ENCODE measurements at regions not wholly inside any gene's neighbourhood (a gene's known extent, or its start where the extent isn't known, plus 50 kb on each side); places are given as distances from the start of the nearest gene placed in this dataset.

DNA sequence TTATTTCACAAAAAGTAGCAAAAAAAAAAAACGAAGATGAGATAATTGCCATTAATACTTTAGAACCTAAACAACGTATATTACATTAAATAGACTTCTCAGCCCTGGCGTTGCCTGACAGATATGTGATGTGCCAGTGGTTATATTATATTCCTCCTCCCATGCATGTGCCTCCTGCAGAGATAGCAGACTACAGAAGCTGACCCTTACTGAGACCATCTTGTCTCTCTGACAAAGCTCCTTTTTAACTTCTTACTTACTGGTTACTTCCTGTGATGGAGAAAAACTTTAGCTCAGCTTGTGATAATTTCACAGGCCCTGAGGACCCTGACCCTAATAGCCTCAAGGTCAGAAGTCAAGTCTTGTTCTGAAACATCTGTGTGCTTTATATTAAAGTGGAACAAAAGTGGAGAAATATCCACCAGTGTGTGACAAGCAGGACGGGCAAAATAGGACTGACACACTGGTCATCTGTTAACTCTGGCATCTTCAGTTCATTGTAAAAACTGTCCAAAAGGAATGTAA is 80.6 kb upstream of the POU5F2 start:
- TF ChIP-seq TAF1 (IDR thresholded peaks at IDR 0.05; ENCODE audit: borderline replicate concordance, insufficient read depth, low read length) (no peak), FOXP2 (optimal IDR thresholded peaks at IDR 0.05; ENCODE audit: borderline replicate concordance, extremely low read depth, extremely low read length, insufficient read depth) (no peak), SIN3A (IDR thresholded peaks at IDR 0.05; ENCODE audit: borderline replicate concordance, insufficient read depth, low read length) (no peak), POLR2AphosphoS5 (IDR thresholded peaks at IDR 0.05; ENCODE audit: low read depth, low read length) (no peak)
- TF ChIP-seq, protein P1, sequence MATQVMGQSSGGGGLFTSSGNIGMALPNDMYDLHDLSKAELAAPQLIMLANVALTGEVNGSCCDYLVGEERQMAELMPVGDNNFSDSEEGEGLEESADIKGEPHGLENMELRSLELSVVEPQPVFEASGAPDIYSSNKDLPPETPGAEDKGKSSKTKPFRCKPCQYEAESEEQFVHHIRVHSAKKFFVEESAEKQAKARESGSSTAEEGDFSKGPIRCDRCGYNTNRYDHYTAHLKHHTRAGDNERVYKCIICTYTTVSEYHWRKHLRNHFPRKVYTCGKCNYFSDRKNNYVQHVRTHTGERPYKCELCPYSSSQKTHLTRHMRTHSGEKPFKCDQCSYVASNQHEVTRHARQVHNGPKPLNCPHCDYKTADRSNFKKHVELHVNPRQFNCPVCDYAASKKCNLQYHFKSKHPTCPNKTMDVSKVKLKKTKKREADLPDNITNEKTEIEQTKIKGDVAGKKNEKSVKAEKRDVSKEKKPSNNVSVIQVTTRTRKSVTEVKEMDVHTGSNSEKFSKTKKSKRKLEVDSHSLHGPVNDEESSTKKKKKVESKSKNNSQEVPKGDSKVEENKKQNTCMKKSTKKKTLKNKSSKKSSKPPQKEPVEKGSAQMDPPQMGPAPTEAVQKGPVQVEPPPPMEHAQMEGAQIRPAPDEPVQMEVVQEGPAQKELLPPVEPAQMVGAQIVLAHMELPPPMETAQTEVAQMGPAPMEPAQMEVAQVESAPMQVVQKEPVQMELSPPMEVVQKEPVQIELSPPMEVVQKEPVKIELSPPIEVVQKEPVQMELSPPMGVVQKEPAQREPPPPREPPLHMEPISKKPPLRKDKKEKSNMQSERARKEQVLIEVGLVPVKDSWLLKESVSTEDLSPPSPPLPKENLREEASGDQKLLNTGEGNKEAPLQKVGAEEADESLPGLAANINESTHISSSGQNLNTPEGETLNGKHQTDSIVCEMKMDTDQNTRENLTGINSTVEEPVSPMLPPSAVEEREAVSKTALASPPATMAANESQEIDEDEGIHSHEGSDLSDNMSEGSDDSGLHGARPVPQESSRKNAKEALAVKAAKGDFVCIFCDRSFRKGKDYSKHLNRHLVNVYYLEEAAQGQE (IDR thresholded peaks at IDR 0.05; ENCODE audit: insufficient read depth in 1 of 2, low read depth in 2 of 2, low read length in 2 of 2) = no peak

DNA sequence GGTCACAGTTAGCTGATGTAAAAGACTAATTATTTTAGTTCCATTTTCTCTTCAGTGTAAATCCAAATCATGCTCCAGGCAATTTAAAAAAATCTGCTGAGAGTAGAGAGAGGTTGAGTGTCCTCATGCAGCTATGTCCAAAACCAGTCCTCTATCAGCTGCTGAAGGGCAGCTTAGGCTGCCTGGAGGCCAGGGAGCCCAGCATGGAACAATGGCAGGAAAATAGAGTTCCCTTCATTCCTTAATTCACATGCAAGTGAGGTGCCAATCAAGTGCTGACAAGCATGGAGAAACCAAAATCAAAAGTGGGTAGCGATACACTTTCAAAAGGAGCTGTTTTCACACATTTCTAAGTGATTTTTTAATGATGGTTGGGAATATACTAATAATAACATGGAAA is 78.3 kb upstream of the POU5F2 start:
- no peak for TF ChIP-seq FOXP2 (optimal IDR thresholded peaks at IDR 0.05; ENCODE audit: borderline replicate concordance, extremely low read depth, extremely low read length, insufficient read depth)
- TF ChIP-seq, protein P1 (IDR thresholded peaks at IDR 0.05; ENCODE audit: insufficient read depth in 1 of 2, low read depth in 2 of 2, low read length in 2 of 2) = no peak
- TF ChIP-seq POLR2AphosphoS5 (IDR thresholded peaks at IDR 0.05; ENCODE audit: low read depth, low read length) = no peak
- TF ChIP-seq TAF1 (IDR thresholded peaks at IDR 0.05; ENCODE audit: borderline replicate concordance, insufficient read depth, low read length) = no peak
- TF ChIP-seq SIN3A (IDR thresholded peaks at IDR 0.05; ENCODE audit: borderline replicate concordance, insufficient read depth, low read length) = no peak

DNA sequence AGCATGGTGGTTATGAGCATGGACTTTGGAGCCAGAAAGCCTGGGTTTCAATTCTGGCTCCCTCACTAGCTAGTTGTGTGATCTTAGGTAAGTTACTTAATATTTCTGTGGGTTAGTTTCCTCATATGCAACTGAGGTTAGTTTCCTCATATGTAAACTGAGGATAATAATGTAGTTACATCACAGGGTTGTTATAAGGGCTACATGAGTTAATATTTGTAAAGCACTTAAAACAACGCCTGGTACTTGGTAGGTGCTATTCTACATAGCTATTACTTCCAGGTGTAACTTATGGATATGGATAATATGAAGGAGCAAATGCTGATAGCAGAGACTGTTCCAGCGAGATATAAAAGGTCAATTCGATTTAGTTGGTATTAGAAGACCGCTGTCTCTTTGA is 69.4 kb upstream of the POU5F2 start:
- no peak for TF ChIP-seq SIN3A (IDR thresholded peaks at IDR 0.05; ENCODE audit: borderline replicate concordance, insufficient read depth, low read length)
- TF ChIP-seq, protein P1 (IDR thresholded peaks at IDR 0.05; ENCODE audit: insufficient read depth in 1 of 2, low read depth in 2 of 2, low read length in 2 of 2) = no peak
- TF ChIP-seq FOXP2 (optimal IDR thresholded peaks at IDR 0.05; ENCODE audit: borderline replicate concordance, extremely low read depth, extremely low read length, insufficient read depth) = no peak
- TF ChIP-seq POLR2AphosphoS5 (IDR thresholded peaks at IDR 0.05; ENCODE audit: low read depth, low read length) = no peak
- TF ChIP-seq TAF1 (IDR thresholded peaks at IDR 0.05; ENCODE audit: borderline replicate concordance, insufficient read depth, low read length) = no peak

DNA sequence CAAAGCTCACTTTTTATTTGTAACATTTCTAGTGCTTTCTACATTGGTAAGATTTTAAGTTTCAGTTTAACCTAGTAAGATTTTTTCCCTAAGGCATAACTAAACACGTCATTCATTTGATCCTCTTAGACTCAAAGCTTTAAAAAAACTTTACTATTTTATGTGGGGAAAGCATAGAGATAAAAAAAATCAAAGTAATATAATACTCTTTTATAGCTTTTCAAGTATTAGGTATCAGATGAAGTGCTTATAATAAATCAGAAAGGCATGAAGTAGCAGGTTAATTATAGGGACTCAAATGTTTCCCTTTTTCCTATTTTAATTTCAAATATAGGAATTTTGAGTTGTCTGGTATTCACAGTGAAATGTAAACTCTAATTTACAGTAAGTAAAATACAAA is 68.0 kb upstream of the POU5F2 start:
- no peak for TF ChIP-seq SIN3A (IDR thresholded peaks at IDR 0.05; ENCODE audit: borderline replicate concordance, insufficient read depth, low read length)
- no peak for TF ChIP-seq TAF1 (IDR thresholded peaks at IDR 0.05; ENCODE audit: borderline replicate concordance, insufficient read depth, low read length)
- TF ChIP-seq FOXP2 (optimal IDR thresholded peaks at IDR 0.05; ENCODE audit: borderline replicate concordance, extremely low read depth, extremely low read length, insufficient read depth) = no peak
- TF ChIP-seq, protein P1 (IDR thresholded peaks at IDR 0.05; ENCODE audit: insufficient read depth in 1 of 2, low read depth in 2 of 2, low read length in 2 of 2) = no peak
- TF ChIP-seq POLR2AphosphoS5 (IDR thresholded peaks at IDR 0.05; ENCODE audit: low read depth, low read length) = no peak

DNA sequence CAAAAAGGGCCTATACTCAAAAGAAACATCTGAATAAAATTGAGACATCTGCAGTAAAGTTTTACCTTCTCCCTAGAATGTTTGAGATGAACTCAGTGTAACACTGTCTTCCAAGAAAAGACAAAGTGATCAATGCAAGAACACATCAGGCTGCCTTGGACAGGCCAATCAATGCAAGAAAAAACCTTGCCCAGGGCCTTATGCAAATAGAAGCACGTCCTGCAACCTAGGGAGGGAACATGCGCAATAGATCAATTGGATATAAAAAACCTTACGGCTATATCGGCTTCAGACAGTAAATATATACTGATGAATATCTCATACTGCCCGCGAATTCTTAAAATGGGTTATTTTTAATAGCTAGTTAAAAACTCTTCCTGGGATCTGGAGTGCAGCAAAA is 66.4 kb upstream of the POU5F2 start:
- TF ChIP-seq SIN3A (IDR thresholded peaks at IDR 0.05; ENCODE audit: borderline replicate concordance, insufficient read depth, low read length) (no peak), FOXP2 (optimal IDR thresholded peaks at IDR 0.05; ENCODE audit: borderline replicate concordance, extremely low read depth, extremely low read length, insufficient read depth) (no peak), TAF1 (IDR thresholded peaks at IDR 0.05; ENCODE audit: borderline replicate concordance, insufficient read depth, low read length) (no peak), POLR2AphosphoS5 (IDR thresholded peaks at IDR 0.05; ENCODE audit: low read depth, low read length) (no peak)
- TF ChIP-seq, protein P1 (IDR thresholded peaks at IDR 0.05; ENCODE audit: insufficient read depth in 1 of 2, low read depth in 2 of 2, low read length in 2 of 2) = no peak

Data from PFSK-1 (cell line).